ENCODE measurements at regions not wholly inside any gene's neighbourhood (a gene's known extent, or its start where the extent isn't known, plus 50 kb on each side); places are given as distances from the start of the nearest gene placed in this dataset.

GRCh38 chr3:64460141-64460730 lies 227.6 kb downstream of the ADAMTS9 start:
- TF ChIP-seq CTCF (conservative IDR thresholded peaks at IDR 0.05; ENCODE audit: low read length) = no peak
- no peak for TF ChIP-seq EZH2phosphoT487 (IDR thresholded peaks at IDR 0.05; ENCODE audit: borderline replicate concordance, low read depth, low read length)
